ENCODE measurements at regions not wholly inside any gene's neighbourhood (a gene's known extent, or its start where the extent isn't known, plus 50 kb on each side); places are given as distances from the start of the nearest gene placed in this dataset.

DNA sequence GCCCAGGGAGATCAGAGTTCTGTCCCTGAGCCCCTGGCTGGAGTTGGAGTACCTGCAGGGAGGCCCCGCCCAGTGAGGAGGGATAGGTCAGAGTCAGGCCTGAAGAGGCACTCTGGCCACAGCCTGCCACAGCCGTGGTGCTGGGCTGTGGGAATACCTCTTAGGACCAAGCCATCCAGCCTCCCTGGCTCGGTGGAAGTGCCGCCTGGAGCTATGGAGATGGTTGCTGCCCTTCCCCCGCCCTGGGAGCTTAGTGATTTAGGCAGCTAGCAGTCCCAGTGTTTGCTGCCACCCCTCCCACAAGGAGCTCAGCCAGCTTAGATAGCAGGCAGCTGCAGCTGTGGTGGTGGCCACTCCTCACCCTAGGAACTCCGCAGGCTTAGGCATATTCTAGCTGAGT, 446.3 kb upstream of the GNPDA2 start:
- Histone ChIP-seq H3K27ac (ENCODE audit: insufficient read depth, low read length) (no peak overlapping the region), H3K4me3 (ENCODE audit: insufficient read depth, low read depth, low read length) (no peak overlapping the region), H2BK15ac (ENCODE audit: low read depth, low read length) (no peak overlapping the region), H4K91ac (ENCODE audit: insufficient read depth, low read depth, low read length) (no peak overlapping the region), H2BK120ac (ENCODE audit: low read depth, low read length) (no peak overlapping the region), H2BK20ac (ENCODE audit: low read depth, low read length) (no peak overlapping the region), H3K9me3 (ENCODE audit: control insufficient read depth, insufficient read depth, low read length) (peaks cover 11% of the 10 kb centered on the region; the same call in 1 of the 2 replicates), H3K14ac (replicated peaks; ENCODE audit: low read depth, low read length) (no peak overlapping the region), H3K56ac (ENCODE audit: extremely low read depth, insufficient read depth, low read length) (no peak overlapping the region), H2AK9ac (replicated peaks; ENCODE audit: low read depth, low read length, poor library complexity) (no peak overlapping the region), H3K4me2 (ENCODE audit: low read depth, low read length) (no peak overlapping the region), H4K5ac (ENCODE audit: low read depth, low read length) (no peak overlapping the region), H3K18ac (ENCODE audit: low read depth, low read length) (no peak overlapping the region), H3K27me3 (ENCODE audit: control insufficient read depth, insufficient read depth, low read length) (no peaks in the 10 kb centered on the region), H3K79me1 (ENCODE audit: low read depth in 1 of 2, low read length in 2 of 2) (no peaks in the 10 kb centered on the region), H3K36me3 (ENCODE audit: control insufficient read depth, insufficient read depth, low read length) (no peaks in the 10 kb centered on the region), H2BK5ac (ENCODE audit: low read depth, low read length, poor library complexity, severe bottlenecking) (no peak overlapping the region), H2AK5ac (ENCODE audit: low read depth, low read length) (no peak overlapping the region), H3K4ac (ENCODE audit: low read depth, low read length) (no peak overlapping the region), H4K20me1 (ENCODE audit: insufficient read depth, low read length) (no peaks in the 10 kb centered on the region; the same call in 1 of the 2 replicates), H3K23ac (ENCODE audit: low read depth, low read length) (no peak overlapping the region), H3K4me1 (ENCODE audit: control insufficient read depth, insufficient read depth, low read length) (no peaks in the 10 kb centered on the region), H2AFZ (replicated peaks; ENCODE audit: low read length, poor library complexity) (no peak overlapping the region), H4K8ac (ENCODE audit: low read depth in 2 of 2, low read length in 2 of 2) (no peak overlapping the region), H3K9ac (ENCODE audit: low read depth, low read length) (no peak overlapping the region), H3K9me1 (ENCODE audit: insufficient read depth, low read length) (no peaks in the 10 kb centered on the region)
- DNase-seq = no peak
- intact Hi-C loops (cut with micrococcal nuclease) (no loop called here), dilution Hi-C loops (cut with HindIII; ENCODE audit: low sequenced_read_pairs, unreplicated experiment) (no loop called here), in situ Hi-C loops (cut with MboI; ENCODE audit: low sequenced_read_pairs) (no loop called here)
- CTCF ChIA-PET = no interaction called here
- TF ChIP-seq CHD1 (IDR thresholded peaks at IDR 0.05; ENCODE audit: low read depth, low read length) (no peak), MAFK (IDR thresholded peaks at IDR 0.05; ENCODE audit: low read depth, low read length) (no peak), MXI1 (IDR thresholded peaks at IDR 0.05; ENCODE audit: borderline replicate concordance, low read depth, low read length) (no peak), RAD21 (IDR thresholded peaks at IDR 0.05; ENCODE audit: low read length) (no peak), FOS (IDR thresholded peaks at IDR 0.05; ENCODE audit: low read depth, low read length) (no peak), POLR2A (IDR thresholded peaks at IDR 0.05; ENCODE audit: low read depth, low read length) (no peak), RFX5 (IDR thresholded peaks at IDR 0.05; ENCODE audit: low read depth, low read length) (no peak), RCOR1 (IDR thresholded peaks at IDR 0.05; ENCODE audit: insufficient replicate concordance, low read length) (no peak), SMC3 (IDR thresholded peaks at IDR 0.05; ENCODE audit: low read depth, low read length) (no peak), MAZ (IDR thresholded peaks at IDR 0.05; ENCODE audit: borderline replicate concordance, low read depth, low read length) (no peak), CEBPB (IDR thresholded peaks at IDR 0.05; ENCODE audit: low read depth, low read length) (no peak), NFE2L2 (IDR thresholded peaks at IDR 0.05; ENCODE audit: low read depth, low read length) (no peak), BHLHE40 (IDR thresholded peaks at IDR 0.05; ENCODE audit: low read depth, low read length) (no peak)
- TF ChIP-seq, protein P1, sequence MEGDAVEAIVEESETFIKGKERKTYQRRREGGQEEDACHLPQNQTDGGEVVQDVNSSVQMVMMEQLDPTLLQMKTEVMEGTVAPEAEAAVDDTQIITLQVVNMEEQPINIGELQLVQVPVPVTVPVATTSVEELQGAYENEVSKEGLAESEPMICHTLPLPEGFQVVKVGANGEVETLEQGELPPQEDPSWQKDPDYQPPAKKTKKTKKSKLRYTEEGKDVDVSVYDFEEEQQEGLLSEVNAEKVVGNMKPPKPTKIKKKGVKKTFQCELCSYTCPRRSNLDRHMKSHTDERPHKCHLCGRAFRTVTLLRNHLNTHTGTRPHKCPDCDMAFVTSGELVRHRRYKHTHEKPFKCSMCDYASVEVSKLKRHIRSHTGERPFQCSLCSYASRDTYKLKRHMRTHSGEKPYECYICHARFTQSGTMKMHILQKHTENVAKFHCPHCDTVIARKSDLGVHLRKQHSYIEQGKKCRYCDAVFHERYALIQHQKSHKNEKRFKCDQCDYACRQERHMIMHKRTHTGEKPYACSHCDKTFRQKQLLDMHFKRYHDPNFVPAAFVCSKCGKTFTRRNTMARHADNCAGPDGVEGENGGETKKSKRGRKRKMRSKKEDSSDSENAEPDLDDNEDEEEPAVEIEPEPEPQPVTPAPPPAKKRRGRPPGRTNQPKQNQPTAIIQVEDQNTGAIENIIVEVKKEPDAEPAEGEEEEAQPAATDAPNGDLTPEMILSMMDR (conservative IDR thresholded peaks at IDR 0.05; ENCODE audit: low read depth, low read length) = no peak
- TF ChIP-seq, protein P2, sequence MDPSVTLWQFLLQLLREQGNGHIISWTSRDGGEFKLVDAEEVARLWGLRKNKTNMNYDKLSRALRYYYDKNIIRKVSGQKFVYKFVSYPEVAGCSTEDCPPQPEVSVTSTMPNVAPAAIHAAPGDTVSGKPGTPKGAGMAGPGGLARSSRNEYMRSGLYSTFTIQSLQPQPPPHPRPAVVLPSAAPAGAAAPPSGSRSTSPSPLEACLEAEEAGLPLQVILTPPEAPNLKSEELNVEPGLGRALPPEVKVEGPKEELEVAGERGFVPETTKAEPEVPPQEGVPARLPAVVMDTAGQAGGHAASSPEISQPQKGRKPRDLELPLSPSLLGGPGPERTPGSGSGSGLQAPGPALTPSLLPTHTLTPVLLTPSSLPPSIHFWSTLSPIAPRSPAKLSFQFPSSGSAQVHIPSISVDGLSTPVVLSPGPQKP (IDR thresholded peaks at IDR 0.05; ENCODE audit: borderline replicate concordance, low read depth, low read length) = no peak
- TF ChIP-seq, protein P3, sequence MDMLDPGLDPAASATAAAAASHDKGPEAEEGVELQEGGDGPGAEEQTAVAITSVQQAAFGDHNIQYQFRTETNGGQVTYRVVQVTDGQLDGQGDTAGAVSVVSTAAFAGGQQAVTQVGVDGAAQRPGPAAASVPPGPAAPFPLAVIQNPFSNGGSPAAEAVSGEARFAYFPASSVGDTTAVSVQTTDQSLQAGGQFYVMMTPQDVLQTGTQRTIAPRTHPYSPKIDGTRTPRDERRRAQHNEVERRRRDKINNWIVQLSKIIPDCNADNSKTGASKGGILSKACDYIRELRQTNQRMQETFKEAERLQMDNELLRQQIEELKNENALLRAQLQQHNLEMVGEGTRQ (IDR thresholded peaks at IDR 0.05; ENCODE audit: low read depth, low read length) = no peak
- no CpG with 5 or more reads among the region's 6 CpGs for WGBS, 2 experiments (ENCODE audit: extremely low coverage in 2 of 2, insufficient read length in 1 of 2)
- ATAC-seq (ENCODE audit: low read depth) = no peak
- no TSS peak for BruUV-seq (replicated peaks)
- POLR2A ChIA-PET (ENCODE audit: unreplicated experiment) = no interaction called here

Measured in IMR-90 (cell line).